Spleen (tissue), 7 donors: ENCODE measurements at regions not wholly inside any gene's neighbourhood (a gene's known extent, or its start where the extent isn't known, plus 50 kb on each side); places are given as distances from the start of the nearest gene placed in this dataset.

Experiments used
- CTCF ChIP-seq, 11 experiments: fragments of 200-600 bp in 7 of 11; fragments of 450-650 bp in 4 of 11; sonication (generic) in 4 of 11; IDR thresholded peaks in 8 of 11; conservative IDR thresholded peaks in 3 of 11; 1 replicate in 7 of 11; 2 replicates in 4 of 11; pipeline versions ENCODE4 v1.4.0 to v1.8.0; 2016 to 2021; ENCODE audit warnings: antibody characterized with exemption in 11 of 11, inconsistent platforms in 4 of 11, mild to moderate bottlenecking in 1 of 11
- POLR2A ChIP-seq, 3 donors: fragments of 450-650 bp; IDR thresholded peaks; one replicate each; pipeline ENCODE4 v1.5.1; 2017; ENCODE audit warnings: antibody characterized with exemption in 3 of 3, mild to moderate bottlenecking in 1 of 3
- donor health status: DM: no; HTN: no; CAD: no; lungs with moderate emphysema.
- donor health status: DM: no; HTN: no; CAD: no.
- donor health status: DM: no; HTN: no; CAD: no.

GRCh38 chr3:89043406-89043932 is 64.0 kb upstream of the EPHA3 start:
- TF ChIP-seq CTCF (IDR thresholded peaks at IDR 0.05 in 8 of 11, conservative IDR thresholded peaks at IDR 0.05 in 3 of 11) (no peak), POLR2A (IDR thresholded peaks at IDR 0.05) (no peak)
